ENCODE measurements at regions not wholly inside any gene's neighbourhood (a gene's known extent, or its start where the extent isn't known, plus 50 kb on each side); places are given as distances from the start of the nearest gene placed in this dataset.

DNA sequence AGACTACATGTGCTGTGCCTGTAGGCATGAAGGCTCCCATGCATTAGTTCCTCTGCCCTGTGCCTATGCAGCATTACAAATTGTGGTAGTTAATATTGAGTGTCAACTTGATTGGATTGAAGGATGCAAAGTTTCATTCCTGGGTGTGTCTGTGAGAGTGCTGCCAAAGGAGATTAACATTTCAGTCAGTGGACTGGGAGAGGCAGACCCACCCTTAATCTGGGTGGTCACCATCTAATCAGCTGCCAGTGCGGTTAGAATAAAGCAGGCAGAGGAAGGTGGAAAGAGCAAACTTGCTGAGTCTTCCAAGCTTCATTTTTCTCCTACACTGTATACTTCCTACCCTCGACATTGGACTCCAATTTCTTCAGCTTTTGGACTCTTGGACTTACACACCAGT lies 460.2 kb upstream of the SMIM31 start:
- TF ChIP-seq, protein P1, sequence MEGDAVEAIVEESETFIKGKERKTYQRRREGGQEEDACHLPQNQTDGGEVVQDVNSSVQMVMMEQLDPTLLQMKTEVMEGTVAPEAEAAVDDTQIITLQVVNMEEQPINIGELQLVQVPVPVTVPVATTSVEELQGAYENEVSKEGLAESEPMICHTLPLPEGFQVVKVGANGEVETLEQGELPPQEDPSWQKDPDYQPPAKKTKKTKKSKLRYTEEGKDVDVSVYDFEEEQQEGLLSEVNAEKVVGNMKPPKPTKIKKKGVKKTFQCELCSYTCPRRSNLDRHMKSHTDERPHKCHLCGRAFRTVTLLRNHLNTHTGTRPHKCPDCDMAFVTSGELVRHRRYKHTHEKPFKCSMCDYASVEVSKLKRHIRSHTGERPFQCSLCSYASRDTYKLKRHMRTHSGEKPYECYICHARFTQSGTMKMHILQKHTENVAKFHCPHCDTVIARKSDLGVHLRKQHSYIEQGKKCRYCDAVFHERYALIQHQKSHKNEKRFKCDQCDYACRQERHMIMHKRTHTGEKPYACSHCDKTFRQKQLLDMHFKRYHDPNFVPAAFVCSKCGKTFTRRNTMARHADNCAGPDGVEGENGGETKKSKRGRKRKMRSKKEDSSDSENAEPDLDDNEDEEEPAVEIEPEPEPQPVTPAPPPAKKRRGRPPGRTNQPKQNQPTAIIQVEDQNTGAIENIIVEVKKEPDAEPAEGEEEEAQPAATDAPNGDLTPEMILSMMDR (IDR thresholded peaks at IDR 0.05; ENCODE audit: control insufficient read depth, insufficient read depth, low read depth, low read length, missing control alignments): no peak
- H3K4me3 ChIP-seq (ENCODE audit: control insufficient read depth, low read depth, low read length): no peak overlapping the region
- DNase-seq (ENCODE audit: low read depth): no peak

DNA sequence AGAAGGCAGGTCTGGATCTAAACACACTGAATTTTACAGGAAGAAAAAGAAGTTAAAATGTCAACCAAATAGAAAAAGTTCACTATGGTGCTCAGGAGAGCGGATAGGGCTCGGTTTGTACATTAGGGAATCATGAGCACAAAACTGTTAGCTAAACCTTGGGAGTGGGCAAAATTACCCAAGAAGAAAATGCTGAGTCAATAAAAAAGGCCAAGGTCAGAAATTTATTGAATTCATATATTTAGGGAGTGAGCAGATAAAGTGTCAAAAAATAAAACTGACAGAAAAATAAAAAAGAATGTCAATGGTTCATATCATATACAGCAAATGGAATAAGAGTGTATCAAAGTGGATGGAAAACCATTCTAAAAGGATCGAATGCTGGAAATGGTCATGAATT lies 452.5 kb upstream of the SMIM31 start:
- no peak overlapping the region for H3K4me3 ChIP-seq (ENCODE audit: control insufficient read depth, low read depth, low read length)
- TF ChIP-seq, protein P1 (IDR thresholded peaks at IDR 0.05; ENCODE audit: control insufficient read depth, insufficient read depth, low read depth, low read length, missing control alignments): no peak
- DNase-seq (ENCODE audit: low read depth): no peak

DNA sequence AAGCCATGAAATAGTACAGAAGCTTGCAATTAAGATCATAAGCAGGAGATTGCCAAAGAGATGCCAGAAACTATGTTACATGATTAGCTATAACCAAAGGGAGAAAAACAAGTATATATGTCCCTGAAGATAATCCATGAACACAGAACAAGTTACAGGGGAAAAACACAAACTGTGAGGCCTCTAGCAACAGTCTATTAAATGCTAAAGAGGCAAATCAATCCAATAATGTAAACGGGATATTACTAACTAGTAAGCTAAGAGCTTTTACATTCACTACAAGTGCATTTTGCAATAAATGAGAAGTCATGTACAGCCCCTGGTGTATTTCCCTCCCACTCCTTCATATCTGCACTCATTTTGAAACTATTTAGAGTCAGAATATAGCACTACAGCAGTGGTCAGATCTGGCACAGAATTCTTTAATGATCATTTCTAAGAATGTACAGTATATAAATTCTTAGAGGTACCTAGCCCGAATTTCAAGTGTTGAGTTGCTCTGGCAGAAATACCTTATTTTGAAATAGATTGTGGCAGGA lies 449.8 kb upstream of the SMIM31 start:
- TF ChIP-seq, protein P1 (IDR thresholded peaks at IDR 0.05; ENCODE audit: control insufficient read depth, insufficient read depth, low read depth, low read length, missing control alignments): no peak
- no peak for DNase-seq (ENCODE audit: low read depth)
- H3K4me3 ChIP-seq (ENCODE audit: control insufficient read depth, low read depth, low read length): no peak overlapping the region

DNA sequence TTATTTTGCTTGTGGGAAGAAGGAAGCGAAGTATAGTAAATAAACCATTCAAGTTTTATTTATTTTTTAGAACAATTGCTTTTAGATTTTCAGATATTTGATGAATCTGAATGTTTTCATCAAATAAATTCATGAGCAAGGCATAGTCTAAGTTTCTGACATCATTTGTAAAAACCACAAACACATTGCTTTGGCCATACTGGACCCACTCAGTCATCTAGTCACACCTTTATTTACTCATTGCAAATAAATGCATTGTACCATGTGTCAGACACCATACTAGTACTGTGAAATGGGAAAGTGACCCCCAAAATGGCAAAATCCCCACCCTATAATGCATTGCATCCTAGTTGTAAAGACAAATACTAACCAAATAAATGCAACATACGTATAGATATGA lies 449.1 kb upstream of the SMIM31 start:
- H3K4me3 ChIP-seq (ENCODE audit: control insufficient read depth, low read depth, low read length): no peak overlapping the region
- TF ChIP-seq, protein P1 (IDR thresholded peaks at IDR 0.05; ENCODE audit: control insufficient read depth, insufficient read depth, low read depth, low read length, missing control alignments): no peak
- DNase-seq (ENCODE audit: low read depth): no peak

DNA sequence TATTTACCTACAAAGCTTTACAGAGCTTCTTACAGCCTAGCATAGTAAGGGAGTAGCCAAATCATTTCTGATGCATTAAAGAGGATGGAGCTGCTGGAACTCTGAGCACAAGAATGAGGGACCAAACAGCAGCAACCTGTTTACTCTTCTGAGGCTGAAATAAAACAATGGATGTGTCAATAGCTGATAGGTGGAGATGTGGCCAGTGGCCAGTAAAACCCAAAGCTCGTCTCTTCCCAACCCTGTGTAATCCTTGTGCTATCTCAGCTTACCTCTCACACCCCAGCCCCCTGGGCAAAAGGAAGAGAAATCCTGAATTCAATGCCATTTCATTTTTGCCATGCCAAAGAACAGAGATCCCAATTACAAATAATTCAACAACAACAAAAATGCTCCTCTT lies 446.7 kb upstream of the SMIM31 start:
- no peak overlapping the region for H3K4me3 ChIP-seq (ENCODE audit: control insufficient read depth, low read depth, low read length)
- DNase-seq (ENCODE audit: low read depth): no peak
- TF ChIP-seq, protein P1 (IDR thresholded peaks at IDR 0.05; ENCODE audit: control insufficient read depth, insufficient read depth, low read depth, low read length, missing control alignments): no peak

DNA sequence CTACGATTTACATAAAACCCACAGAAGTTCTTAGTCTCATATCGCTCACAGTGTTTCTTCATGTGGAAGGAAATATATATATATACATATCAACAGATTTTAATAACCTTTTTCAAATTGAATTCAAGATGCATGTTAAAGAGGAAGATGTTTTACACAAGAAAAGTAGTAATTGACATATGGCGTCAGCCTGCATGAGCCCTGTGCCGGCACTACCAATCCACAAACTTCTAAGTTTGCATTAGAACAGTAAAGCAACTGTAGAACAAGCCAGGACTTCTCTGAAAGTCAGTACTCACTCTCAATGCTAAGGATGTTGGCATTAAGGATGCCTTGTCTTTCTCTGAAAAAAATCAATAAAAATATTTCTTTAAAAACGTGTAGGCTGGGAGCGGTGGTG lies 441.3 kb upstream of the SMIM31 start:
- H3K4me3 ChIP-seq (ENCODE audit: control insufficient read depth, low read depth, low read length): no peak overlapping the region
- TF ChIP-seq, protein P1 (IDR thresholded peaks at IDR 0.05; ENCODE audit: control insufficient read depth, insufficient read depth, low read depth, low read length, missing control alignments): no peak
- no peak for DNase-seq (ENCODE audit: low read depth)

DNA sequence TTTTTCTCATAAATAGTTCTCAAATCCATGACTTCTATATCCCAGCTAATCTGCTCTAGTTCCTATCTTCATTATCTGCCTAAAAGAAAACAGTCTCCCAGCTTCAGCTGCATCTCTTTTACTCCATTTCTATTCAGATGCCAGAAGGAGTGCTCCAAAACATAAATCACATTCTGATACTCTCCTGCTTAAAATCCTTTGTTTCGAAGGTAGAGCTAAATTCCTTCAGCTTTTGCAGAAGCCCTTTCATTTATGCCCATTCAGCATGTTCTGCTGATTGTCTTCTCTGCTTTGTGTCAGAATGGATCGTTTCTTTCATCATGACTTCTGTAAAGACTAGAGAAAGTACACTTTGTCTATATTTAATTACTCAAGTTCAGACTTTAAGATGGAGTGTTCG lies 440.1 kb upstream of the SMIM31 start:
- no peak overlapping the region for H3K4me3 ChIP-seq (ENCODE audit: control insufficient read depth, low read depth, low read length)
- TF ChIP-seq, protein P1 (IDR thresholded peaks at IDR 0.05; ENCODE audit: control insufficient read depth, insufficient read depth, low read depth, low read length, missing control alignments): no peak
- DNase-seq (ENCODE audit: low read depth): no peak

Measured in AG09309 (cell line).